ENCODE measurements at regions not wholly inside any gene's neighbourhood (a gene's known extent, or its start where the extent isn't known, plus 50 kb on each side); places are given as distances from the start of the nearest gene placed in this dataset.
"Not testable (repeated sequence)": the region's sequence is repeated elsewhere in the genome, so short reads cannot be mapped to it uniquely, and the experiment has no call there.

DNA sequence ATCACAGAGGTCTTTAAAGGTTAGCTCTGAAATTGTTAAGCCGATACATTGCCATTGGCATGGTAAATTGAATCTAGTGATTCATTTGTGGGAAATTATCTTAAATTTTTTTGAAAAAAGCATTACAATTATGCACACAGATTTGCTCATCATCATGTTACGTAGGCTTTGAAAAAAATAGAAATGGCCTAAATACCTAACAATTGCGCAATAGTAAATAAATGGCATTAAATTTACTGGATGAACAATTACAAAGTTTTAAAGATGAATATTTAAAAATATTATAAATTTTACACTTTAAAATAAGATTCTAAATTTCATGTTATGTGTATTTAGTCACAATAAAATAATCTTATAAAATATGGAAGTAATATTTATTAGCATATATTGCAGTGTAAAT is 171.3 kb downstream of the RPRM start:
- DNase-seq (ENCODE audit: low spot score): no peak

DNA sequence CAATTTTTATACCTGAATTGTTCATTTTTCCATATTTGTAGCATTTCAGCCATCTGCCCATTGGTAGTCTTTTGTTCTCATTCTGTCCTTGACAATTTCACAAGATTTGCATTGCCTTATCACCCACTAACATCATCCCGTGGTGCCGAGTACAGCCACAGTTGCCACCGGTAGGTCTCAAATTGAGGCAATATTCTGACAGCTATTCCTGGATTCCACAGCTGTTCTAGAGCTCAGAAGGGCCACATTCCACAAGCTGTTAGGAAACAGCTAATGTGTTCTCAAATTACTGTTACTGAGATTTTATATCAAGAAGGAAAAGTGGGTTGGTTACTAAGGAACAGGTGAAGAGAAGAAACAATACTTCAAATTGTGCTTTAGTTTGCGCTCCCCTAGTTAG is 178.8 kb downstream of the RPRM start:
- DNase-seq (ENCODE audit: low spot score): no peak

DNA sequence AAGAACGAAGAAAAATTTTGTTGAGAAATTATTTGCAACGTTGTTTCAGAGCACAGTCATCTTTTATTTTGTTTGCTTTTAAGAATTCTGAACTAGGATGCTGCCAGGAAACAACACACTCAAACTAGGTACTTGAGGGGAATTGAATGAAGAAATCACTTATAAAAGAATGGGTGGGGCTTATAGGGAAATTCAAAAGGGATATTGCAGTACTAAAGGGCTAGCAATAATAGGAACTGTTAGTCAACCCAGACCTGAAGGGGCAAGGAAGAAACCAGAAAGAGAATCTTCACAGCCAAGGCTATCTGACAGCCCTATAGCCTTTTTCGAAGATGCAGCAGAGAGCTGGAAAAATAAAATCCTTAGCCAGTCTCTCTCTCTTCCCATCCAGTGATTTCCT is 179.3 kb downstream of the RPRM start:
- DNase-seq (ENCODE audit: low spot score): no peak

DNA sequence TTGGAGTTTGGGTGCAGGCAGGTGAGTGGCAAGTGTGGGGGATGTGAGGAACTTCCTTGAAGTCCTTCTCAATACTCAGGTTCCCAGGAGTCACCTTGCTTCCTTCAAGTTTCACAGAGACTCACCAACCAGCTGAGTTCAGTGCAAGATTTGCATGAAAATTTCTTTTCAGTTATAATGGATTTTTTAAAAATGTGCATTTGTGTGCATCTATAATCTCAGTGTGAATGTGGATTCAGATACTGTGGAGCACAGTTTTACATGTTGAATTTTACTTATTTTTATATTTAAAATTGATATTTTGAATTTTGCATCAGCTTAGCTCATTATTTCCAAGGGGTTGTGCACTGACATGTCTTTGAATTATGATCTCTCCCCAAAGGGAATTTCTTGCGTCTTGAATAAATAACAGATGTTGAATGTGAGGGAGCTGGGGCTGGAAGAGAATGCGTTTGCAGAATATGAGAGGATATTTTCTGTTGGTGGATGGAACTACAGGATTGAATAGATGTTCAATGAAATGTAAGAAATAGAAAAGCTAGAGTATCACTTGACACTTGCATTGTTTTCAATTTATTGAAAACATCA is 184.3 kb downstream of the RPRM start:
- DNase-seq (ENCODE audit: low spot score): no peak

DNA sequence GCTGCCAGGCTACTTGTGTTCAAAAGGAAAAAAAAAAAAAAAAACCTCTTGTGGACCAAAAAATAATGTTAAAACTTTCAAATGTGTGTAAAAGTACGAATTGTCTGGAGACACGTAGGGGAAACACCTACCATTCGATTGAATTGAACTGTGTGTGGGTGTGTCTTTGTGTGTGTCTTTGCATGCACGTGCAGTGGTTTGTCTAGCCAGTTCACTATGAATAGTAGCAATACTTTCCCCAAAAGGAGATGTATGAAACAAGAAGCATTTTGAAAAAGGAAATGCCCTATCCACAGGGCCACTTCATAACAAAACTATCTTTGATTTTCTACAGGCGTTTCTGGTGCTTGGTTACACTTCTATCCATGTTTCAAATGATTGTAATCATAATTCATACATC is 186.8 kb downstream of the RPRM start:
- no peak for DNase-seq (ENCODE audit: low spot score)

DNA sequence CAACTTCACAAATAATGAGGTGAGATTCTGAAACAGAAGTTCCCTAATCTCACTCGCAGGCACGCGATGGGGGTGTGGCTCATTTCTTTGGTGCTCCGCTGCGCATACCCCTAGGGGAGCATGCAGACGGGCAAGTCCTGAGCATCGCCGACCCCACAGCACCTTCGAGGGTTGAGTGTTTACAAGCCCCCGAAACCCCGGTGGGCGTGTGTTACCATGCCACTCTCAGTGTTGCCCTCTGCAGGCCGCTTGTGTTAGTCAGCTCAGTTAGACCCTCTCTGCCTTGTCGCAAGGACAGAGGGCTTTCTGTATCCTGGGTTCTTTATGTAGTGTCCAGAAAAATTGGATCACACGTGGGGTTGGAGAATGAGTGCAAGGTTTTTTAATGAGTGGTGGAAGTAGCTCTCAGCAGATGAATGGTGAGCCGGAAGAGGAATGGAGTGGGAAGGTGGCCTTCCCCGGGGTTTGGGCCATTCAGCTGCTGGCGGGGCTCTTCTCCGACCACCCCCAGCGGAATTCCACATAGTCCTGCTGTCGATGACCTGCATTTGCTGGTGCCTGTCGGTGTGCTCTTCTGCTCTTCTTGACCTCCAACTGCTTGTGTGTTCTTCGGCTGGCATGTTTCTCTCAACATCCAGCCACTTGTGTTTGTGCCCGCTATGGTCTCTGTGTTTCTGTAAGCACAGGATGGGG is 191.3 kb downstream of the RPRM start:
- DNase-seq (ENCODE audit: low spot score): no peak

DNA sequence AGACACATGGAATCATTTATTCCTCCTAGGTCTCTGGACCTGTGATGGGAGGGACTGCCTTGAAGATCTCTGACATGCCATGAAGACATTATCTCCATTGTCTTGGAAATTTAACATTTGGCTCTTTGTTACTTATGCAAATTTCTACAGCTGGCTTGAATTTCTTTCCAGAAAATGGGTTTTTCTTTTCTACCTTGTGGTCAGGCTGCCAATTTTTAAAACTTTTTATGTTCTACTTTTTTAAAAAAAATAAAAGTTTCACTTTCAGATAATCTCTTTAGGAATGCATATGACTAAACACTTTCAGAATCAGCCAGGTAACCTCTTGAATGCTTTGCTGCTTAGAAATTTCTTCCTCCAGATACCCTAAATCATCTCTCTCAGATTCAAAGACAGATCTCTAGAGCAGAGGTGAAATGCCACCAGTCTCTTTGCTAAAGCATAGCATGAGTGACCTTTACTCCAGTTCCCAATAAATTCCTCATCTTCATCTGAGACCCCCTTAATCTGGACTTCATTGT is 209.6 kb downstream of the RPRM start:
- DNase-seq (ENCODE audit: low spot score): no peak

DNA sequence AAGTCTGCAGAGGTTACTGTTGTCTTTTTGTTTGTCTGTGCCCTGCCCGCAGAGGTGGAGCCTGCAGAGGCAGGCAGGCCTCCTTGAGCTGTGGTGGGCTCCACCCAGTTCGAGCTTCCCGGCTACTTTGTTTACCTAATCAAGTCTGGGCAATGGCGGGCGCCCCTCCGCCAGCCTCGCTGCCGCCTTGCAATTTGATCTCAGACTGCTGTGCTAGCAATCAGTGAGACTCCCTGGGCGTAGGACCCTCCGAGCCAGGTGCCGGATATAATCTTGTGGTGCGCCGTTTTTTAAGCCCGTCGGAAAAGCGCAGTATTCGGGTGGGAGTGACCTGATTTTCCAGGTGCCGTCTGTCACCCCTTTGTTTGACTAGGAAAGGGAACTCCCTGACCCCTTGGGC is 221.7 kb downstream of the RPRM start:
- not testable (repeated sequence) for DNase-seq (ENCODE audit: low spot score)

DNA sequence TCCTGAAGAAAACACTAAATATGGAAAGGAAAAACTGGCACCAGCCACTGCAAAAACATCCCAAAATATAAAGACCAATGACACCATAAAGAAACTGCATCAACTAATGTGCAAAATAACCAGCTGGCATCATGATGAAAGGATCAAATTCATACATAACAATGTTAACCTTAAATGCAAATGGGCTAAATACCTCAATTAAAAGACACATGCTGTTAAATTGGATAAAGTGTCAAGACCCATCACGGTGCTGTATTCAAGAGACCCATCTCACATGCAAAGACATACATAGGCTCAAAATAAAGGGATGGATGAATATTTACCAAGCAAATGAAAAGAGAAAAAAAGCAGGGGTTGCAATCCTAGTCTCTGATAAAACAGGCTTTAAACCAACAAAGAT is 231.9 kb downstream of the RPRM start:
- DNase-seq (ENCODE audit: low spot score): not testable (repeated sequence)

DNA sequence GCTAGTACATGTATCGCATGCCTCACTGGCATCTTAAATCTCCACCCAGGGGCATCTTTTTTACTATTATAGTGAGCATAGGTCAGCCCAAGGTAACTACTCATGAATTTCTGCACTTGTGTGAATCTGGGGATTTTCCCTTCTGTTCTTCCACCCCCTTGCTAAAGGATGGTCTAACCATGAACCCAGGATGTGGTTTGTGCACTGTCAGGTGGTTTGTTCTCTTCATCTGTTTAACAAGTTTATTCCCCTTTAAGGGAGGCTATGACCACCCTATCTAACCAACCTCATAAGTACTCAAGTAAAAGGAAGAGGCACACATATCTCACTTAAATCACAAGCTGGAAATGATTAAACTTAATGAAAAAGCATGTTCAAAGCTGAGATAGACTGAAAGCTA is 243.0 kb downstream of the RPRM start:
- DNase-seq (ENCODE audit: low spot score): peak; percentile 3

DNA sequence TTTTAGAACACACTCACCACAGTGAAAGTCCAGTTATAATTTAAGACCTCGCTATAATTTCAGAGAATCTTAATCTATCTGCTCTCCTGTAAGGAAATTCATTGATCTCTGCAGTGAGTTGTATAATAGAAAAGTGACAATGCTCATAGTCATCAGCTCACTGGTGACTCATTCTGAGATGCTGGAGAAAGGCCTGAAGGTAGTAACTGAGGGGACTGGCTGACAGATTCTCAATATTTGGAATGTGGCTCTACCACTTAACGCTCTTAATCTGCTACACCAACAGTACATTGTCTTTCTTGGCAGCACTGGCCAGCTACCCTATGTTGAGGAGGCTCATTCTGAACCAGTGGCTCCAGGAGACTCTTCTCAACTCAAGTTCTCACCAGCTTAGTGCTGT is 246.1 kb downstream of the RPRM start:
- no peak for DNase-seq (ENCODE audit: low spot score)

DNA sequence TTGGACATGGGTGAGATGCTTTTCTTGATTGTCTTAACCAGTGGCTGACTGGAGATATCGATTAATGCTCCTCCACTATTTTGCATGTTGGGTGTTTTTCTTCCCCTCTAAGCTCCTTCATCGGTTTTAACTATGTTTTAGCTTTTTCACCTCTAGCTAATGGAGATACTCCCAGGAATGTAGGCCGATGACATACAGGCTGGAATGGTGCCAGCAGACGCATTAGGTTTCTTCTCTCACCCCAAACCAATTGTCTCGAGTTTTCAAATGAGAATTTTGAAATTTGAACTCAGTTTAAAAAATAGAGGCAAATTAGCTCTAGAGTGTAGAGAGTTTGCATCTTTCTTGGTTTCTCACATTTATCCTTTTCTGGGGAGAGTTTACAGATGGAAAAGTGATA is 247.6 kb downstream of the RPRM start:
- DNase-seq (ENCODE audit: low spot score): no peak

DNA sequence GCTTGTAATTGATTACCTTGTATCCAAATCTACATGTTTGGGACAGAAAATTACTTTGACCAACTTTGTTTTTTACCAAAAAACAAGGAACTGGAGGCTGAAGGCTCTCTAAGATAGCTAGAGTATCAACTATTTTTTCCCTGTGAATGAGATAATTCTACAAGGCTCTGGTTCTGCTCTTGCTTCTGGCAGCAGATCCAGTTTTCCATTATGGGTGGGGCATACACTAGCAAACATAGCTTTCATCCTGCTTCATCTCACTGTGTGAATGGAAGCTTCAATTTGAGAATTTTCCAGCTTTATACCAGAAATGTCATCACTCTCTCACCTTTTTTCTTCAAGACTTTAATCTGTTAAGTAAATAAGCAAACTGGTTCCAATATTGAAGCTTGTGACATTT is 249.7 kb downstream of the RPRM start:
- no peak for DNase-seq (ENCODE audit: low spot score)

DNA sequence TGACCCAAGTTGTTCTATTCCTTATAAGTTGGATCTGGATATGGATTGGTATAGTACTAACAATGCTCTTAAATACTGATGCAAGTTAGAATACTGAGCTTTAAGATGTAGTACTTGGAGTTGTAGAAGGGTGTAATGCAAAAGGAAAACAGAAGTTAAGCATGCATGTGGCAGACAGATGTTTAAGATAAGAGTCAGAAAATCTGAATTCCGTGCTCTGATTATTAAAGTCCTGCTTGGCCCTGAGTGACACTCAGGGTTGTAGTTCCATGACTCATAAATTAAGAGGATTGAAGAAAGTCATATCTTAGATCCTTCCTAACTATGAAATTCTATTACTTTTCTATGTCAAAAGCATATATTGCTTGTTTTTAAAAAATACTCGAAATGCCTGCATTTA is 250.6 kb downstream of the RPRM start:
- no peak for DNase-seq (ENCODE audit: low spot score)

DNA sequence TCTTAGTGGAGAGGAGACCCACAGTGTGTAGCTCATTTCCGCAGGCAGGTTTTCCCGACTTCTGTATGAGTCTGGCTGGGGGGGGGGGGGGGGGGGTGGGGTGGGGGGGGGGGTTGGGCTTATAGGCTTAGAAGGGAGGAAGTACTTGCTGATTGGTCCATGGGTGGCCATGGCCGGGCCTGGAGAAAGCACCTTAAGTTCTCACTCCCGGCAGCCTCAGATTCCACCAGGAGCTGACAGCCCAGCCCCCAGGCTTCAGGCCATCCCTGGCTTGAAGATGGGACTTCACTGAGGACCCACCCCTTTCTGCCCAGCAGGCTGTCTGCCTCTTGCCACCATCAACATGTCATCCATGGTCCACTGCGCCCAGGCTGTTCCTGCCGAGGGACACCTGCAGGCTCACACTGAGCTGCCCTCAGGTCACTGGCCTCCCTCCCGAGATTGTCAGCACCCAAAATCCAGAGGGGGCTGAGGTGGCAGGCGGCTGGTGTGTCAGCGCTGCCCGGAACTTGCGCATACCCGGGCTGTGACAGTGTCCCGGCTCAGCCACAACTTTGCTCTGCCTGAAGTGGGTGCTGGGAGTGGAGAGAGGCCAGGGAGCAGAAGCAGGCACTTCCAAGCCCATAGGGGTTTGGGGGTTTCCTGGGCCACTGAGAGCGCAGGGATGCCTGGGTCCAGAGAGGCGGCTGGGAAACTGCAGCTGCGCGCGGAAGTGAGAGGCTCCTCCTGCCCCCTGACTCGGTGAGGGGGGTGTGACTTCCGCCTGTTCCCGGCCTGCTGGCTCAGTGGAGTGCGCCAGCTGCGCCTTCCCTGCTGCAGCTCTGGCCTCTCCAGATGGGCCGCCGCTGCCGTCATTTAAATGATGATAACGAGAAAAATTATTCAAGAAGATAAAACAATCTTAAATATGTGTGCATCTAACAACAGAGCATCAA is 256.1 kb downstream of the RPRM start:
- no peak for DNase-seq (ENCODE audit: low spot score)

DNA sequence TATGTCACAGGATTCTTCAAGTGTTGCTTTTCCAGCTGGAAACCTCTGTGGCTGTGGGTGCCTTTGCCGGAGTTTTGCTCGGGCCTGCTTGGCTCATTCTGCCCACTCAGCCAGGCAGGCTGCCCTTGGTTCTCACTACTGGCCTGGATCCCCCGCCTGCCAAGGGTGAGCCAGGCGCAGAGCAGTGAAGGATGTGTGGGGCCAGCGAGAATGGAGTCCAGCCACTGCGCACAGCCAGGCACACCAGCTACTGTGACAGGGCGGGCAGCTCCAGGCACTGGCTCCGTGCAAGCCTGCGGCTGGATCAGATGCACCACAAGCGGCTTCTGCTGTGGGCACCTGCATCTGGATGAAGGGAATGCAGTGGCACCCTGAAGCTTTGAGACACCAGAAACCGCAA is 257.1 kb downstream of the RPRM start:
- no peak for DNase-seq (ENCODE audit: low spot score)

DNA sequence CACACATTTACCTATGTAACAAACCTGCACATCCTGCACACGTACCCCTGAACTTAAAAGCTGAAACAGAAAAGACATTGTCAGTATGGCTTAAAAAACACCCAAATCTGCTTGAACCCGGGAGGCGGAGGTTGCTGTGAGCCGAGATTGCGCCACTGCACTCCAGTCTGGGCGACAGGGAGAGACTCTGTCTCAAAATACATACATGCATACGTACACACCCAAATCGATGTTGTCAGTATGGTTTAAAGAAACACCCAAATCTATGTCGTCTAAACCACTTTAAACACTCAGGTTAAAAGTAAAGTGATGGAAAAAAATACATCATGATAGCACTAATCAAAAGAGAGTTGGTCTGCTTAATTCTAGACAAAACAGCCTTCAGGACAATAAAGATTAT is 257.5 kb downstream of the RPRM start:
- DNase-seq (ENCODE audit: low spot score): no peak

DNA sequence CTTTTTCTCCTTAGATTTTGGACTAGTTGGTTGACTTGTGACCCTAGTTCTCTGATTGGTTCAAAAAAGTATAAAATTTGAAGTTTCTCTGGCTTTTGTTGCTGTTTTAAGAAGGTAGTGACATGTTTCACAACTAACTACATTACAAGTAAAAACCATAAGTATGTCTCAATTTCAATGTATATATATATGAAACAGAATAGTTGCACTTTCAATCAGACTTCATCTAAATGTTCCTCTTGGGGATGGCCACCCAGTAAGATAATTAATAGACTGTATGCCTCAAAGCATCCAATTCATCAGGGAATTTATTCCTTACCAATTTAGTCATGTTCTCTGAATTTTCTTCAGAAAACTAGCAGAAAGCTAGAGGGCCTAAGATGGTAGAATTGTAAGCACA is 259.7 kb downstream of the RPRM start:
- no peak for DNase-seq (ENCODE audit: low spot score)

DNA sequence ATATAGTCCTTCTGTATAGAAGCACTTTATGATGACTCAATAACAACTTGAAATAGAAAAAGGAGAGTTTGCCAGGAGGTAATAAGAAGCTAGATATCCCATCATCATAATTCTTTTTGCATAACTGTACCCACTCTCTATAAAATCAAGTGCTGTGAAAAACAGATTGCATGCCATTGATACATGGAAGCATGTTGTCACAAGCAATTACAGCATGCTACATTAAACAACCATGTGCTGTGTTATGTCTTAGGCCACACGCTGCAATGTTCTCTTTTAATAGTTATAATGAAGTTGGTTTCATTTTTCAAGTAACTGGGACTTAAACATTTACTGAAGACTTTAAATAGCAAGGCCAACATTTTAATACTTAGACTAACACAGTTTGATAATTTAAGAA is 264.2 kb downstream of the RPRM start:
- no peak for DNase-seq (ENCODE audit: low spot score)

DNA sequence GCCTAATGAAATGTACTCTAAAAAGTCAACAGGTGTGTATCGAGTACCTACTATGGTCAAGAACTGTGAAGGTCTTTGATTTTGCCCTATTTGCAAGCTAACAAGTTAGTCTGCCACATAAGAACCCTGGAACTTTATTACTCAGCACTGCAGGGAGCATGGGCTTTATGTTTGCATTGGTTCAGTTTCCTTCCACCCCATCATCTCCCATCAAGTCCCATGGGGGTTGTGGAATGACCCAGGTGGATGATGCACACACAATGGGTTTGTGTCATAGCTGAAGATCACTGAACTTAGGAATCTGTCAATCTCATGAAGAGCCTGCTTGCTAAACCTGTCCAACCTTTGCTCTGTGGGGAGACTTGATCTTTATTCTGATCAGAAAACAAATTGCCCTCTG is 265.5 kb downstream of the RPRM start:
- DNase-seq (ENCODE audit: low spot score): no peak

DNA sequence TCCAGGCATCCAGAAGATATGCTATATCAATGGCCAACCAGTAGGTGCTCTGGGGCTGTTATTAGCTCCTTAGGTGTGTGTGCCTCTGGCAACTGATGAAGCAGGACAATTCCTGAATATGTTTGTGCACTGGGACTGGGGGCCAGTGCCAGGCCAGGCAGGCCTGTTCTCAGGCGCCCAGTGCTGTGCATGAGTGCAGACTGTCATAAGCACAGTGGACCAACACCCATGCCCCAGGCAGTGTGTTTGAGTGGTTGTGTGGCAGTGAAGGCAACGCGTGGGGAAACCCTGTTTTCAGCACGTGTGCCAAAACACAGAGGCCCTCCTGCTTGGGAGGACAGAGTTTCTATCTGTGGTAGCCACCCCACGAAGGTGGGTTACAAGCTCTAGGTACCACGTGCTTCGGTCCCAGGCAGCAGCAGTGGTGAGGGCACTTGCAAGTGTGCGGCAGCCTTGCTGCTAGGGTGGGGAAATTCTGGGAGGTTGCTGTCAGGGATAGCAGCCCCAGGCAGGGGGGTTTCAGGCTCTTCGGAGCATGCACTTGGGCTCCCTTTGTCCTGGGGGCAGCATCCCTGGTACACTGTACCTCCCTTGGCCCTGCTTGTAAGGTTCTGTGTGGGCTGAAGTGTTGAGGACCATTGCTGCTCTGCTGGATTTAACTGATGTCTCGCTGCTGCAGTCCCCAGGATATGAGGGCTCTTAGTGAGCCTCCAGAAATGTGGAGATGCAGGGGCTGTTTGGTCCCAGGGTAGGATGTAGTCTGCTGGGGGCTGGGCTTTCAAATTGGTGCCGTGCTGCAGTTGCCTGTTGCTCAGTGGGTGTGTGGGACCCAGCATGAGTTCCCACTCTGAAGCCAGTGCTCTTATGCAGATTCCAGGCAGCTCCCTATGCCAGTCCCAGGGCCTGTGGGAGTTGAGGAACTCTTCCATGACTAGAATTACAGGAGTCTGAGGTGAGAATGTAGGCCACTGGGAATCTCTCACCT is 280.9 kb downstream of the RPRM start:
- no peak for DNase-seq (ENCODE audit: low spot score)
